H1 (cell line): ENCODE measurements at regions not wholly inside any gene's neighbourhood (a gene's known extent, or its start where the extent isn't known, plus 50 kb on each side); places are given as distances from the start of the nearest gene placed in this dataset.

Experiments
- CTCF ChIA-PET: fragments of 300-600 bp; sonication (Branson Sonifier 250); formaldehyde crosslinking; loops from one replicate; lab custom pipeline; 2021; ENCODE audit not compliant: partially characterized antibody; lab: Charles Lee
- POLR2A ChIA-PET: fragments of 300-600 bp; sonication (Branson Sonifier 250); formaldehyde crosslinking; loops from one replicate; lab custom pipeline; 2021; ENCODE audit warnings: inconsistent platforms; ENCODE audit not compliant: partially characterized antibody; lab: Charles Lee
- DNase-seq, 2 experiments: peaks; one replicate each; pipeline versions ENCODE4 v3.0.0 to v3.0.0-alpha.2; 2010 to 2022; ENCODE audit warnings: low spot score in 2 of 2, low read depth in 1 of 2, mixed read lengths in 1 of 2
- FAIRE-seq: peaks from 2 replicates; lab custom pipeline; 2011; peaks lifted over from hg19 to GRCh38; lab: Jason Lieb, UNC
- H2AFZ ChIP-seq: 2 replicates; pipeline ENCODE4 v1.8.1; 2012; ENCODE audit warnings: low read length, inconsistent platforms
- H2AK5ac ChIP-seq: 2 replicates; pipeline ENCODE4 v1.6.1; 2013; ENCODE audit warnings: low read depth, low read length
- H2BK120ac ChIP-seq: replicated peaks from 2 replicates; pipeline ENCODE3; 2013; ENCODE audit warnings: low read depth, low read length, inconsistent platforms
- H2BK12ac ChIP-seq: 2 replicates; pipeline ENCODE4 v1.6.1; 2013; ENCODE audit warnings: low read depth, low read length
- H2BK15ac ChIP-seq: 2 replicates; pipeline ENCODE4 v1.6.1; 2013; ENCODE audit warnings: low read length
- H2BK20ac ChIP-seq: 2 replicates; pipeline ENCODE4 v1.6.1; 2013; ENCODE audit warnings: low read length
- H2BK5ac ChIP-seq: 2 replicates; pipeline ENCODE4 v1.6.1; 2013; ENCODE audit warnings: low read depth, low read length
- H3K14ac ChIP-seq: 2 replicates; pipeline ENCODE4 v1.6.1; 2013; ENCODE audit warnings: inconsistent platforms; ENCODE audit not compliant: insufficient read length
- H3K18ac ChIP-seq: 2 replicates; pipeline ENCODE4 v1.6.1; 2013; ENCODE audit warnings: low read length; ENCODE audit errors: extremely low read depth
- H3K23ac ChIP-seq: 2 replicates; pipeline ENCODE4 v1.6.1; 2013; ENCODE audit warnings: inconsistent platforms; ENCODE audit not compliant: insufficient read length
- H3K23me2 ChIP-seq: 2 replicates; pipeline ENCODE4 v1.6.1; 2013; ENCODE audit warnings: low read depth, low read length
- H3K27ac ChIP-seq: 2 replicates; pipeline ENCODE4 v1.6.1; 2011; ENCODE audit warnings: low read depth, low read length, inconsistent platforms
- H3K27me3 ChIP-seq, 4 experiments: replicated peaks in 1 of 4; 1 replicate in 1 of 4; 2 replicates in 3 of 4; pipeline versions ENCODE4 v1.6.1 to v1.8.1; 2011 to 2013; ENCODE audit warnings: low read length in 3 of 4, mild to moderate bottlenecking in 3 of 4, inconsistent platforms in 2 of 4, mixed read lengths in 2 of 4, moderate library complexity in 1 of 4; ENCODE audit not compliant: control insufficient read depth in 3 of 4, insufficient read depth in 3 of 4; ENCODE audit errors: extremely low read depth in 1 of 4
- H3K36me3 ChIP-seq, 4 experiments: 2 replicates each; pipeline versions ENCODE4 v1.6.1 to v1.8.1; 2011 to 2013; ENCODE audit warnings: mild to moderate bottlenecking in 4 of 4, low read length in 3 of 4, moderate library complexity in 2 of 4, control low read depth in 1 of 4, inconsistent platforms in 1 of 4; ENCODE audit not compliant: insufficient read depth in 4 of 4, control insufficient read depth in 2 of 4
- H3K4ac ChIP-seq: replicated peaks from 2 replicates; pipeline ENCODE3; 2013; ENCODE audit warnings: low read length, low read depth, mixed read lengths, inconsistent platforms; ENCODE audit not compliant: insufficient read length
- H3K4me1 ChIP-seq, 4 experiments: replicated peaks in 1 of 4; 1 replicate in 1 of 4; 2 replicates in 3 of 4; pipeline versions ENCODE4 v1.6.1 to v1.8.1; 2011 to 2013; ENCODE audit warnings: low read length in 3 of 4, inconsistent platforms in 2 of 4, mixed read lengths in 1 of 4; ENCODE audit not compliant: insufficient read depth in 4 of 4, control insufficient read depth in 3 of 4
- H3K4me2 ChIP-seq, 2 experiments: 2 replicates each; pipeline versions ENCODE4 v1.6.1 to v1.8.1; 2011 to 2013; ENCODE audit warnings: low read depth in 2 of 2, low read length in 2 of 2, control low read depth in 1 of 2, inconsistent platforms in 1 of 2, mild to moderate bottlenecking in 1 of 2; ENCODE audit not compliant: insufficient read depth in 1 of 2
- H3K4me3 ChIP-seq, 4 experiments: fragments of 200-600, 300-600 bp in 1 of 4; sonication (generic), shearing (Covaris generic), sonication (Bioruptor Twin) in 1 of 4; 2 replicates each; pipeline versions ENCODE4 v1.5.1 to v1.8.1; 2011 to 2016; ENCODE audit warnings: low read length in 4 of 4, low read depth in 3 of 4, control low read depth in 2 of 4, inconsistent platforms in 2 of 4, mild to moderate bottlenecking in 2 of 4, mixed read lengths in 1 of 4, moderate library complexity in 1 of 4; ENCODE audit not compliant: insufficient read depth in 2 of 4; ENCODE audit errors: extremely low read depth in 1 of 4
- H3K56ac ChIP-seq: replicated peaks from 2 replicates; pipeline ENCODE3; 2013; ENCODE audit warnings: low read depth, mild to moderate bottlenecking, mixed read lengths, low read length, inconsistent platforms; ENCODE audit not compliant: insufficient read length
- H3K79me1 ChIP-seq: 2 replicates; pipeline ENCODE4 v1.6.1; 2013; ENCODE audit warnings: low read depth, low read length, control low read depth
- H3K79me2 ChIP-seq, 2 experiments: 2 replicates each; pipeline versions ENCODE4 v1.6.1 to v1.8.1; 2012 to 2013; ENCODE audit warnings: low read length in 2 of 2, mild to moderate bottlenecking in 2 of 2, inconsistent platforms in 1 of 2; ENCODE audit not compliant: insufficient read depth in 2 of 2, control insufficient read depth in 1 of 2
- H3K9ac ChIP-seq, 4 experiments: replicated peaks in 1 of 4; 1 replicate in 1 of 4; 2 replicates in 3 of 4; pipeline versions ENCODE4 v1.6.1 to v1.8.1; 2011 to 2013; ENCODE audit warnings: low read depth in 3 of 4, low read length in 3 of 4, control low read depth in 2 of 4, mild to moderate bottlenecking in 2 of 4, moderate library complexity in 2 of 4, inconsistent platforms in 1 of 4; ENCODE audit errors: extremely low read depth in 1 of 4
- H3K9me3 ChIP-seq, 2 experiments: 2 replicates each; pipeline versions ENCODE4 v1.6.1 to v1.8.1; 2012 to 2013; ENCODE audit warnings: mild to moderate bottlenecking in 2 of 2, moderate library complexity in 2 of 2, control low read depth in 1 of 2, inconsistent platforms in 1 of 2, low read depth in 1 of 2, low read length in 1 of 2, mixed read lengths in 1 of 2; ENCODE audit not compliant: insufficient read depth in 2 of 2
- H4K20me1 ChIP-seq, 2 experiments: replicated peaks in 1 of 2; 2 replicates each; pipeline versions ENCODE3 to v1.8.1; 2011 to 2013; ENCODE audit warnings: inconsistent platforms in 2 of 2, low read length in 2 of 2, mild to moderate bottlenecking in 1 of 2; ENCODE audit not compliant: insufficient read depth in 2 of 2, control insufficient read depth in 1 of 2
- H4K5ac ChIP-seq: 2 replicates; pipeline ENCODE4 v1.6.1; 2013; ENCODE audit warnings: low read length, low read depth, mixed read lengths, inconsistent platforms; ENCODE audit not compliant: insufficient read length
- H4K8ac ChIP-seq: 2 replicates; pipeline ENCODE4 v1.8.0; 2013; ENCODE audit warnings: mild to moderate bottlenecking, moderate library complexity, low read length, inconsistent platforms; ENCODE audit not compliant: insufficient read depth; ENCODE audit errors: extremely low read depth
- H4K91ac ChIP-seq: replicated peaks from 2 replicates; pipeline ENCODE3; 2013; ENCODE audit warnings: low read length, mixed read lengths, inconsistent platforms; ENCODE audit not compliant: insufficient read length
- ASH2L ChIP-seq: fragments of 200-600, 300-600 bp; sonication (generic); IDR thresholded peaks from one replicate; pipeline ENCODE4 v1.7.1; 2017; ENCODE audit warnings: low read length
- CBX8 ChIP-seq: fragments of 300-800, 300-1000 bp; sonication (generic); IDR thresholded peaks from 2 replicates; pipeline ENCODE4 v1.7.1; 2016; ENCODE audit warnings: low read depth, low read length, borderline replicate concordance
- CEBPB ChIP-seq: IDR thresholded peaks from 2 replicates; pipeline ENCODE4 v1.6.1; 2012; ENCODE audit warnings: low read depth, low read length
- EP300 ChIP-seq, 2 experiments: IDR thresholded peaks; 1 replicate in 1 of 2; 2 replicates in 1 of 2; pipeline ENCODE4 v1.6.1; 2011 to 2012; ENCODE audit warnings: low read depth in 2 of 2, low read length in 2 of 2, mild to moderate bottlenecking in 2 of 2, borderline replicate concordance in 1 of 2, inconsistent platforms in 1 of 2, moderate library complexity in 1 of 2
- GABPA ChIP-seq: IDR thresholded peaks from 2 replicates; pipeline ENCODE4 v1.6.1; 2011; ENCODE audit warnings: mild to moderate bottlenecking, low read length, moderate library complexity, borderline replicate concordance; ENCODE audit not compliant: insufficient read depth
- KDM5A ChIP-seq: fragments of 200-600 bp; IDR thresholded peaks from 2 replicates; pipeline ENCODE4 v1.7.1; 2012; ENCODE audit warnings: mild to moderate bottlenecking, low read length, inconsistent platforms, mixed read lengths
- RBBP5 ChIP-seq: IDR thresholded peaks from 2 replicates; pipeline ENCODE4 v1.7.1; 2012; ENCODE audit warnings: low read depth, mild to moderate bottlenecking, inconsistent platforms, low read length, moderate library complexity, borderline replicate concordance
- RNF2 ChIP-seq: fragments of 200-900, 300-1000 bp; sonication (generic); IDR thresholded peaks from 2 replicates; pipeline ENCODE4 v1.7.1; 2016; ENCODE audit warnings: borderline replicate concordance, low read depth, mild to moderate bottlenecking, antibody characterized with exemption, low read length; ENCODE audit not compliant: poor library complexity, severe bottlenecking; ENCODE audit errors: missing control alignments
- SP4 ChIP-seq: IDR thresholded peaks from 2 replicates; pipeline ENCODE4 v1.6.1; 2012; ENCODE audit warnings: low read length, inconsistent platforms
- USF2 ChIP-seq: IDR thresholded peaks from 2 replicates; pipeline ENCODE4 v1.6.1; 2011; ENCODE audit warnings: low read length, improper control_type of control experiment
- WGBS, 2 experiments: shearing (Covaris generic) in 1 of 2; methylation state at CpG; one replicate each; pipeline versions ENCODE4 v1.1.6 to v1.1.7; 2013 to 2015; ENCODE audit warnings: low lambda C conversion rate in 2 of 2, mixed read lengths in 2 of 2, inconsistent platforms in 1 of 2, low coverage in 1 of 2, missing lambda C conversion rate in 1 of 2; ENCODE audit not compliant: insufficient replicate concordance in 2 of 2, insufficient coverage in 1 of 2, insufficient read length in 1 of 2; ENCODE audit errors: extremely low coverage in 1 of 2, missing lambda C conversion rate in 1 of 2; 5-methylcytosine and 5-hydroxymethylcytosine counted together

GRCh38 chr7:112400141-112400540 lies 50.1 kb upstream of the IFRD1 start:
- no peaks in the 10 kb centered on the region for H3K4me1 ChIP-seq
- H2BK5ac ChIP-seq: no peak overlapping the region
- H3K23me2 ChIP-seq: no peaks in the 10 kb centered on the region
- H4K5ac ChIP-seq: no peak overlapping the region
- H2AFZ ChIP-seq: no peak overlapping the region
- H3K14ac ChIP-seq: no peak overlapping the region
- H3K4me2 ChIP-seq: no peak overlapping the region
- no peak overlapping the region for H3K4me3 ChIP-seq
- WGBS, 2 experiments: 79% methylated on average over 2 of the region's 2 CpGs; no CpG with 5 or more reads in 1 of the 2 experiments
- no peak for TF ChIP-seq SP4
- TF ChIP-seq GABPA: no peak
- TF ChIP-seq RBBP5: no peak
- no peak for TF ChIP-seq CBX8
- TF ChIP-seq KDM5A: no peak
- no peak for TF ChIP-seq ASH2L
- no peak for TF ChIP-seq USF2
- no peak for TF ChIP-seq CEBPB
- no peak for TF ChIP-seq EP300 (IDR thresholded peaks at IDR 0.05; ENCODE audit: borderline replicate concordance in 1 of 2, low read depth in 2 of 2, low read length in 2 of 2)
- TF ChIP-seq RNF2: no peak
- TF ChIP-seq, all 59 proteins: peak for 0
- Histone ChIP-seq H2BK20ac (no peak overlapping the region), H3K9me3 (no peaks in the 10 kb centered on the region), H4K8ac (no peak overlapping the region), H3K56ac (no peak overlapping the region), H3K9ac (no peak overlapping the region), H2BK12ac (no peak overlapping the region), H2AK5ac (no peak overlapping the region), H3K23ac (no peak overlapping the region), H4K20me1 (no peaks in the 10 kb centered on the region), H2BK15ac (no peak overlapping the region), H4K91ac (no peak overlapping the region), H3K27me3 (no peaks in the 10 kb centered on the region), H3K4ac (no peak overlapping the region), H3K27ac (no peak overlapping the region), H3K79me1 (no peaks in the 10 kb centered on the region), H3K79me2 (no peaks in the 10 kb centered on the region), H3K36me3 (no peaks in the 10 kb centered on the region), H3K18ac (no peak overlapping the region), H2BK120ac (no peak overlapping the region)
- ChIA-PET CTCF (interaction anchor here (1.3 to 1.7 kb wide), 5 partner anchors 8 to 656 kb away, joined by 4 to 6 read pairs (median 4); no protein-coding TSS in a partner anchor), POLR2A (interaction anchor here (3.0 kb wide), 1 partner anchor 50 kb away, joined by 12 read pairs; the partner anchor contains the start of gene IFRD1)
- FAIRE-seq (no peak), DNase-seq (no peak)
